PFSK-1 (cell line): ENCODE measurements at regions not wholly inside any gene's neighbourhood (a gene's known extent, or its start where the extent isn't known, plus 50 kb on each side); places are given as distances from the start of the nearest gene placed in this dataset.

ENCODE experiments used
- POLR2AphosphoS5 ChIP-seq: IDR thresholded peaks from 2 replicates; pipeline ENCODE4 v1.6.1; 2012; ENCODE audit warnings: low read depth, mild to moderate bottlenecking, control low read depth, low read length, moderate library complexity
- REST ChIP-seq, 2 experiments: IDR thresholded peaks; 2 replicates each; pipeline versions ENCODE4 v1.6.1 to v1.8.0; 2011 to 2012; ENCODE audit warnings: low read depth in 2 of 2, low read length in 2 of 2, control low read depth in 1 of 2, inconsistent platforms in 1 of 2, mild to moderate bottlenecking in 1 of 2, moderate library complexity in 1 of 2; ENCODE audit not compliant: insufficient read depth in 1 of 2

- TF ChIP-seq POLR2AphosphoS5 (no peak), REST (IDR thresholded peaks at IDR 0.05; ENCODE audit: insufficient read depth in 1 of 2, low read depth in 2 of 2, low read length in 2 of 2) (no peak)
These were observed 93.6 kb downstream of the OSR1 start for GRCh38 chr2:19264852-19265251.
